ENCODE measurements at regions not wholly inside any gene's neighbourhood (a gene's known extent, or its start where the extent isn't known, plus 50 kb on each side); places are given as distances from the start of the nearest gene placed in this dataset.

- Histone ChIP-seq H3K4me1 (no peaks in the 10 kb centered on the region), H3K4me3 (no peak overlapping the region), H3K36me3 (no peaks in the 10 kb centered on the region), H3K27me3 (no peaks in the 10 kb centered on the region), H3K9me3 (no peaks in the 10 kb centered on the region), H3K27ac (no peak overlapping the region)
- no peak for TF ChIP-seq CTCF (IDR thresholded peaks at IDR 0.05)
- intact Hi-C loops (cut with DNase I): no loop called here
- no peak for DNase-seq (ENCODE audit: low spot score in 2 of 2)
These were observed 218.4 kb upstream of the GOLIM4 start for GRCh38 chr3:168314166-168314565.

- Histone ChIP-seq H3K36me3 (no peaks in the 10 kb centered on the region), H3K9me3 (no peaks in the 10 kb centered on the region), H3K4me3 (no peak overlapping the region), H3K27me3 (no peaks in the 10 kb centered on the region), H3K4me1 (no peaks in the 10 kb centered on the region), H3K27ac (no peak overlapping the region)
- intact Hi-C loops (cut with DNase I): no loop called here
- no peak for DNase-seq (ENCODE audit: low spot score in 2 of 2)
- TF ChIP-seq CTCF (IDR thresholded peaks at IDR 0.05): no peak
These were observed 217.3 kb upstream of the GOLIM4 start for GRCh38 chr3:168312984-168313383.

- Histone ChIP-seq H3K9me3 (no peaks in the 10 kb centered on the region), H3K36me3 (no peaks in the 10 kb centered on the region), H3K27me3 (no peaks in the 10 kb centered on the region), H3K27ac (no peak overlapping the region), H3K4me3 (no peak overlapping the region), H3K4me1 (no peaks in the 10 kb centered on the region)
- DNase-seq (ENCODE audit: low spot score in 2 of 2): no peak
- intact Hi-C loops (cut with DNase I): no loop called here
- TF ChIP-seq CTCF (IDR thresholded peaks at IDR 0.05): no peak
These were observed 212.2 kb upstream of the GOLIM4 start for GRCh38 chr3:168307893-168308292.

GRCh38 chr3:168295027-168295426, 199.3 kb upstream of the GOLIM4 start:
- Histone ChIP-seq H3K9me3 (no peaks in the 10 kb centered on the region), H3K27me3 (no peaks in the 10 kb centered on the region), H3K4me3 (no peak overlapping the region), H3K36me3 (no peaks in the 10 kb centered on the region), H3K27ac (no peak overlapping the region), H3K4me1 (no peaks in the 10 kb centered on the region)
- intact Hi-C loops (cut with DNase I): no loop called here
- no peak for DNase-seq (ENCODE audit: low spot score in 2 of 2)
- no peak for TF ChIP-seq CTCF (IDR thresholded peaks at IDR 0.05)

GRCh38 chr3:168292296-168292695, 196.6 kb upstream of the GOLIM4 start:
- no peak for DNase-seq (ENCODE audit: low spot score in 2 of 2)

More at GRCh38 chr3:168292296-168292695, 196.6 kb upstream of the GOLIM4 start:
- Histone ChIP-seq H3K36me3 (no peaks in the 10 kb centered on the region), H3K27me3 (no peaks in the 10 kb centered on the region), H3K9me3 (no peaks in the 10 kb centered on the region), H3K4me3 (no peak overlapping the region), H3K4me1 (no peaks in the 10 kb centered on the region), H3K27ac (no peak overlapping the region)
- intact Hi-C loops (cut with DNase I): no loop called here
- TF ChIP-seq CTCF (IDR thresholded peaks at IDR 0.05): no peak
